ENCODE measurements at regions not wholly inside any gene's neighbourhood (a gene's known extent, or its start where the extent isn't known, plus 50 kb on each side); places are given as distances from the start of the nearest gene placed in this dataset.

- Histone ChIP-seq H3K27me3 (ENCODE audit: control insufficient read depth, insufficient read depth, low read length) (no peaks in the 10 kb centered on the region), H3K9me3 (ENCODE audit: control insufficient read depth, insufficient read depth, low read length) (no peaks in the 10 kb centered on the region), H3K4me3 (ENCODE audit: low read depth, low read length) (no peak overlapping the region), H3K27ac (ENCODE audit: low read depth, low read length) (no peak overlapping the region)
- ChIA-PET POLR2A (no interaction called here), CTCF (no interaction called here)
- TF ChIP-seq CTCF (IDR thresholded peaks at IDR 0.05; ENCODE audit: low read depth, low read length) = no peak
- no peak for DNase-seq (ENCODE audit: low read depth, low spot score)
These were observed 555.2 kb upstream of the PCDH10 start for GRCh38 chr4:132593717-132594400.

- H3K27ac ChIP-seq (ENCODE audit: low read depth, low read length) = no peak overlapping the region
- CTCF ChIA-PET = no interaction called here
- no peak for TF ChIP-seq CTCF (IDR thresholded peaks at IDR 0.05; ENCODE audit: low read depth, low read length)
- no peak overlapping the region for H3K4me3 ChIP-seq (ENCODE audit: low read depth, low read length)
- no peaks in the 10 kb centered on the region for H3K9me3 ChIP-seq (ENCODE audit: control insufficient read depth, insufficient read depth, low read length)
- no peak for DNase-seq (ENCODE audit: low read depth, low spot score)
- no peaks in the 10 kb centered on the region for H3K27me3 ChIP-seq (ENCODE audit: control insufficient read depth, insufficient read depth, low read length)
- POLR2A ChIA-PET = no interaction called here
These were observed 552.9 kb upstream of the PCDH10 start for GRCh38 chr4:132596186-132596585.

GRCh38 chr4:132605551-132605950 is 543.5 kb upstream of the PCDH10 start:
- Histone ChIP-seq H3K4me3 (ENCODE audit: low read depth, low read length) (no peak overlapping the region), H3K27me3 (ENCODE audit: control insufficient read depth, insufficient read depth, low read length) (no peaks in the 10 kb centered on the region), H3K9me3 (ENCODE audit: control insufficient read depth, insufficient read depth, low read length) (no peaks in the 10 kb centered on the region), H3K27ac (ENCODE audit: low read depth, low read length) (no peak overlapping the region)
- ChIA-PET CTCF (no interaction called here), POLR2A (no interaction called here)
- TF ChIP-seq CTCF (IDR thresholded peaks at IDR 0.05; ENCODE audit: low read depth, low read length) = no peak
- no peak for DNase-seq (ENCODE audit: low read depth, low spot score)

- ChIA-PET POLR2A (no interaction called here), CTCF (interaction anchor here (0.6 to 0.7 kb wide), 2 partner anchors 12 to 390 kb away, joined by 3 read pairs; no protein-coding TSS in a partner anchor)
- H3K27me3 ChIP-seq (ENCODE audit: control insufficient read depth, insufficient read depth, low read length) = no peaks in the 10 kb centered on the region
- no peak overlapping the region for H3K4me3 ChIP-seq (ENCODE audit: low read depth, low read length)
- peak; percentile 53 for TF ChIP-seq CTCF (IDR thresholded peaks at IDR 0.05; ENCODE audit: low read depth, low read length)
- no peaks in the 10 kb centered on the region for H3K9me3 ChIP-seq (ENCODE audit: control insufficient read depth, insufficient read depth, low read length)
- no peak overlapping the region for H3K27ac ChIP-seq (ENCODE audit: low read depth, low read length)
- no peak for DNase-seq (ENCODE audit: low read depth, low spot score)
These were observed 534.4 kb upstream of the PCDH10 start for GRCh38 chr4:132614682-132615081.

- DNase-seq (ENCODE audit: low read depth, low spot score) = no peak
- Histone ChIP-seq H3K9me3 (ENCODE audit: control insufficient read depth, insufficient read depth, low read length) (no peaks in the 10 kb centered on the region), H3K27ac (ENCODE audit: low read depth, low read length) (no peak overlapping the region), H3K27me3 (ENCODE audit: control insufficient read depth, insufficient read depth, low read length) (no peaks in the 10 kb centered on the region), H3K4me3 (ENCODE audit: low read depth, low read length) (no peak overlapping the region)
- ChIA-PET CTCF (no interaction called here), POLR2A (no interaction called here)
- TF ChIP-seq CTCF (IDR thresholded peaks at IDR 0.05; ENCODE audit: low read depth, low read length) = no peak
These were observed 529.1 kb upstream of the PCDH10 start for GRCh38 chr4:132619968-132620367.

All from AG04450 (cell line).